Vagina (tissue), 2 donors: ENCODE measurements at regions not wholly inside any gene's neighbourhood (a gene's known extent, or its start where the extent isn't known, plus 50 kb on each side); places are given as distances from the start of the nearest gene placed in this dataset.

ENCODE experiments used
- CTCF ChIP-seq, 3 experiments: fragments of 450-650 bp in 2 of 3; fragments of 200-600 bp in 1 of 3; sonication (generic) in 1 of 3; IDR thresholded peaks; one replicate each; pipeline ENCODE4 v1.5.1; 2017 to 2019; ENCODE audit warnings: antibody characterized with exemption in 3 of 3, mild to moderate bottlenecking in 2 of 3, moderate library complexity in 2 of 3
- POLR2AphosphoS5 ChIP-seq, 2 donors: sonication (generic); formaldehyde crosslinking; IDR thresholded peaks; one replicate each; pipeline ENCODE4 v1.9.0; 2017; ENCODE audit warnings: antibody characterized with exemption in 2 of 2, mild to moderate bottlenecking in 2 of 2, low read depth in 1 of 2; ENCODE audit not compliant: insufficient read depth in 1 of 2

GRCh38 chr1:29876441-29876840 lies 640.1 kb downstream of the PTPRU start:
- no peak for TF ChIP-seq POLR2AphosphoS5 (IDR thresholded peaks at IDR 0.05; ENCODE audit: insufficient read depth in 1 of 2, low read depth in 1 of 2)
- TF ChIP-seq CTCF (IDR thresholded peaks at IDR 0.05): no peak
